ENCODE measurements at regions not wholly inside any gene's neighbourhood (a gene's known extent, or its start where the extent isn't known, plus 50 kb on each side); places are given as distances from the start of the nearest gene placed in this dataset.
"Not testable (repeated sequence)": the region's sequence is repeated elsewhere in the genome, so short reads cannot be mapped to it uniquely, and the experiment has no call there.

- H2AFZ ChIP-seq (ENCODE audit: low read length) = no peak overlapping the region
- H3K27me3 ChIP-seq (ENCODE audit: insufficient read depth, low read length) = peaks cover 27% of the 10 kb centered on the region
- H3K4me3 ChIP-seq (ENCODE audit: insufficient read depth, low read length) = no peak overlapping the region
- DNase-seq (ENCODE audit: insufficient read length, low spot score, missing footprints) = no peak
- no peak for TF ChIP-seq CTCF (IDR thresholded peaks at IDR 0.05; ENCODE audit: extremely low read depth, low read depth, low read length)
- H3K9me3 ChIP-seq (ENCODE audit: low read depth, low read length) = no peaks in the 10 kb centered on the region
- no peak overlapping the region for H3K27ac ChIP-seq (ENCODE audit: low read depth, low read length)
- H3K4me2 ChIP-seq (ENCODE audit: insufficient read depth, low read length) = no peak overlapping the region
- H3K4me1 ChIP-seq (ENCODE audit: insufficient read depth, low read length) = no peaks in the 10 kb centered on the region
- no peaks in the 10 kb centered on the region for H3K36me3 ChIP-seq (ENCODE audit: insufficient read depth, low read length)
- H3K79me2 ChIP-seq (ENCODE audit: insufficient read depth, low read length) = no peaks in the 10 kb centered on the region
- H4K20me1 ChIP-seq (ENCODE audit: insufficient read depth, low read length) = no peaks in the 10 kb centered on the region
Observed at GRCh38 chr21:33149181-33149580, 79.2 kb downstream of the OLIG1 start.

GRCh38 chr21:33150968-33151367 lies 78.8 kb upstream of the IFNAR2 start:
- not testable (repeated sequence) for H3K4me3 ChIP-seq (ENCODE audit: insufficient read depth, low read length); DNase-seq (ENCODE audit: insufficient read length, low spot score, missing footprints); H3K36me3 ChIP-seq (ENCODE audit: insufficient read depth, low read length); H3K4me1 ChIP-seq (ENCODE audit: insufficient read depth, low read length); H2AFZ ChIP-seq (ENCODE audit: low read length); H3K9me3 ChIP-seq (ENCODE audit: low read depth, low read length); H3K27ac ChIP-seq (ENCODE audit: low read depth, low read length); H3K4me2 ChIP-seq (ENCODE audit: insufficient read depth, low read length); H4K20me1 ChIP-seq (ENCODE audit: insufficient read depth, low read length); H3K79me2 ChIP-seq (ENCODE audit: insufficient read depth, low read length)
- peaks cover 17% of the 10 kb centered on the region for H3K27me3 ChIP-seq (ENCODE audit: insufficient read depth, low read length)

GRCh38 chr21:33151941-33152731 lies 77.6 kb upstream of the IFNAR2 start:
- H2AFZ ChIP-seq (ENCODE audit: low read length) = no peak overlapping the region
- no peak for TF ChIP-seq CTCF (IDR thresholded peaks at IDR 0.05; ENCODE audit: extremely low read depth, low read depth, low read length)
- no peaks in the 10 kb centered on the region for H3K36me3 ChIP-seq (ENCODE audit: insufficient read depth, low read length)
- no peak for DNase-seq (ENCODE audit: insufficient read length, low spot score, missing footprints)
- no peaks in the 10 kb centered on the region for H3K9me3 ChIP-seq (ENCODE audit: low read depth, low read length)
- no peaks in the 10 kb centered on the region for H3K4me1 ChIP-seq (ENCODE audit: insufficient read depth, low read length)
- no peak overlapping the region for H3K4me3 ChIP-seq (ENCODE audit: insufficient read depth, low read length)
- no peaks in the 10 kb centered on the region for H4K20me1 ChIP-seq (ENCODE audit: insufficient read depth, low read length)
- H3K79me2 ChIP-seq (ENCODE audit: insufficient read depth, low read length) = no peaks in the 10 kb centered on the region
- peaks cover 10% of the 10 kb centered on the region for H3K27me3 ChIP-seq (ENCODE audit: insufficient read depth, low read length)
- no peak overlapping the region for H3K4me2 ChIP-seq (ENCODE audit: insufficient read depth, low read length)
- H3K27ac ChIP-seq (ENCODE audit: low read depth, low read length) = no peak overlapping the region

GRCh38 chr21:33152732-33153130 lies 77.0 kb upstream of the IFNAR2 start:
- no peak overlapping the region for H2AFZ ChIP-seq (ENCODE audit: low read length)
- H3K27ac ChIP-seq (ENCODE audit: low read depth, low read length) = no peak overlapping the region
- H3K4me2 ChIP-seq (ENCODE audit: insufficient read depth, low read length) = no peak overlapping the region
- no peaks in the 10 kb centered on the region for H4K20me1 ChIP-seq (ENCODE audit: insufficient read depth, low read length)
- no peaks in the 10 kb centered on the region for H3K9me3 ChIP-seq (ENCODE audit: low read depth, low read length)
- H3K79me2 ChIP-seq (ENCODE audit: insufficient read depth, low read length) = no peaks in the 10 kb centered on the region
- H3K27me3 ChIP-seq (ENCODE audit: insufficient read depth, low read length) = peaks cover 10% of the 10 kb centered on the region
- DNase-seq (ENCODE audit: insufficient read length, low spot score, missing footprints) = no peak
- no peaks in the 10 kb centered on the region for H3K4me1 ChIP-seq (ENCODE audit: insufficient read depth, low read length)
- no peaks in the 10 kb centered on the region for H3K36me3 ChIP-seq (ENCODE audit: insufficient read depth, low read length)
- TF ChIP-seq CTCF (IDR thresholded peaks at IDR 0.05; ENCODE audit: extremely low read depth, low read depth, low read length) = no peak
- no peak overlapping the region for H3K4me3 ChIP-seq (ENCODE audit: insufficient read depth, low read length)

All from osteoblast (primary cell).